GM23338 (cell line): ENCODE measurements at regions not wholly inside any gene's neighbourhood (a gene's known extent, or its start where the extent isn't known, plus 50 kb on each side); places are given as distances from the start of the nearest gene placed in this dataset.

Source experiments
- ATAC-seq: fragments of 200-7000 bp; cut with Tn5 transposase; 3 replicates; pipeline ENCODE4 v1.9.1; 2020
- DNase-seq: peaks from one replicate; pipeline ENCODE4 v3.0.0-alpha.2; 2015; ENCODE audit warnings: low spot score
- H2AFZ ChIP-seq: fragments of 200-600 bp; sonication (generic); 2 replicates; pipeline ENCODE4 v1.8.0; 2016; ENCODE audit warnings: antibody characterized with exemption, mild to moderate bottlenecking, moderate library complexity
- H3F3A ChIP-seq: fragments of 200-600 bp; sonication (generic); replicated peaks from 2 replicates; pipeline ENCODE4 v1.8.0; 2017; ENCODE audit warnings: antibody characterized with exemption, mixed run types, low read depth
- H3K27ac ChIP-seq: fragments of 200-600 bp; sonication (generic); 2 replicates; pipeline ENCODE4 v1.6.1; 2016; ENCODE audit warnings: low read depth
- H3K27me3 ChIP-seq: fragments of 200-600 bp; sonication (generic); 2 replicates; pipeline ENCODE4 v1.8.0; 2016; ENCODE audit warnings: mild to moderate bottlenecking, mixed run types, moderate library complexity; ENCODE audit not compliant: insufficient read depth
- H3K36me3 ChIP-seq: fragments of 200-600 bp; sonication (generic); 2 replicates; pipeline ENCODE4 v1.8.0; 2016; ENCODE audit warnings: mild to moderate bottlenecking; ENCODE audit not compliant: insufficient read depth
- H3K4me1 ChIP-seq: fragments of 200-600 bp; sonication (generic); 2 replicates; pipeline ENCODE4 v1.8.0; 2016; ENCODE audit warnings: mild to moderate bottlenecking, moderate library complexity; ENCODE audit not compliant: insufficient read depth
- H3K4me2 ChIP-seq: fragments of 200-600 bp; sonication (generic); 2 replicates; pipeline ENCODE4 v1.7.1; 2017; ENCODE audit warnings: mixed run types
- H3K4me3 ChIP-seq: fragments of 200-600 bp; sonication (generic); 2 replicates; pipeline ENCODE4 v1.6.1; 2016; ENCODE audit warnings: mixed run types
- H3K79me2 ChIP-seq: fragments of 200-600 bp; sonication (generic); replicated peaks from 2 replicates; pipeline ENCODE4 v1.8.0; 2017; ENCODE audit warnings: mild to moderate bottlenecking; ENCODE audit not compliant: insufficient read depth
- H3K9me2 ChIP-seq: fragments of 200-600 bp; sonication (generic); 2 replicates; pipeline ENCODE4 v1.8.0; 2017; ENCODE audit not compliant: insufficient read depth
- H4K20me1 ChIP-seq: fragments of 200-600 bp; sonication (generic); replicated peaks from 2 replicates; pipeline ENCODE4 v1.8.0; 2017; ENCODE audit warnings: mild to moderate bottlenecking; ENCODE audit not compliant: insufficient read depth
- H3K27ac Mint-ChIP-seq: 2 replicates; pipeline ENCODE4 v1.8.0; 2020; ENCODE audit warnings: inconsistent platforms, mild to moderate bottlenecking, moderate library complexity, mixed read lengths
- H3K27me3 Mint-ChIP-seq: 3 replicates; pipeline ENCODE4 v1.8.0; 2022; ENCODE audit warnings: low read depth, mild to moderate bottlenecking, moderate library complexity, mixed read lengths, inconsistent platforms; ENCODE audit not compliant: insufficient read depth, poor library complexity
- H3K36me3 Mint-ChIP-seq: 3 replicates; pipeline ENCODE4 v1.8.0; 2021; ENCODE audit warnings: low read depth, mild to moderate bottlenecking, inconsistent platforms, moderate library complexity, mixed read lengths
- H3K4me1 Mint-ChIP-seq: 3 replicates; pipeline ENCODE4 v1.8.0; 2020; ENCODE audit warnings: mild to moderate bottlenecking, inconsistent platforms, mixed read lengths
- H3K4me3 Mint-ChIP-seq: 3 replicates; pipeline ENCODE4 v1.8.0; 2021; ENCODE audit warnings: moderate library complexity, mild to moderate bottlenecking, inconsistent platforms, mixed read lengths
- H3K9me3 Mint-ChIP-seq: 3 replicates; pipeline ENCODE4 v1.8.0; 2020; ENCODE audit warnings: moderate library complexity, mild to moderate bottlenecking, inconsistent platforms, mixed read lengths
- CREB1 ChIP-seq: fragments of 250-450 bp; sonication (Bioruptor Pico); IDR thresholded peaks from 2 replicates; pipeline ENCODE4 v1.5.0; 2020; ENCODE audit warnings: low read depth, mild to moderate bottlenecking, moderate library complexity
- CTCF ChIP-seq, 2 experiments: fragments of 200-600 bp in 1 of 2; sonication (generic) in 1 of 2; conservative IDR thresholded peaks; 2 replicates each; pipeline versions ENCODE4 v1.5.1 to v1.6.1; 2016 to 2017; ENCODE audit warnings: antibody characterized with exemption in 2 of 2, low read depth in 2 of 2, mild to moderate bottlenecking in 2 of 2, moderate library complexity in 1 of 2
- ETS1 ChIP-seq: IDR thresholded peaks from 2 replicates; pipeline ENCODE4 v1.6.1; 2016; ENCODE audit warnings: antibody characterized with exemption
- EZH2 ChIP-seq: fragments of 200-600 bp; sonication (generic); IDR thresholded peaks from one replicate; pipeline ENCODE4 v1.8.0; 2017; ENCODE audit warnings: antibody characterized with exemption, mild to moderate bottlenecking, low read depth; ENCODE audit not compliant: unreplicated experiment
- EZH2phosphoT487 ChIP-seq: fragments of 200-600 bp; sonication (generic); IDR thresholded peaks from one replicate; pipeline ENCODE4 v1.8.1; 2018; ENCODE audit warnings: antibody characterized with exemption; ENCODE audit not compliant: unreplicated experiment
- JUNB ChIP-seq: IDR thresholded peaks from one replicate; pipeline ENCODE4 v1.6.1; 2016; ENCODE audit warnings: antibody characterized with exemption; ENCODE audit not compliant: unreplicated experiment
- NANOG ChIP-seq: IDR thresholded peaks from 2 replicates; pipeline ENCODE4 v1.6.1; 2016; ENCODE audit warnings: antibody characterized with exemption, borderline replicate concordance
- POLR2AphosphoS5 ChIP-seq: IDR thresholded peaks from 2 replicates; pipeline ENCODE4 v1.6.1; 2016; ENCODE audit warnings: antibody characterized with exemption, low read depth
- STAT1 ChIP-seq: IDR thresholded peaks from one replicate; pipeline ENCODE4 v1.6.1; 2016; ENCODE audit warnings: antibody characterized with exemption; ENCODE audit not compliant: unreplicated experiment
- ZNF114 ChIP-seq: fragments of 250-450 bp; sonication (Bioruptor Pico); IDR thresholded peaks from 2 replicates; pipeline ENCODE4 v1.5.0; 2020; ENCODE audit warnings: mild to moderate bottlenecking, moderate library complexity
- ZNF331 ChIP-seq: fragments of 250-450 bp; sonication (Bioruptor Pico); IDR thresholded peaks from 2 replicates; pipeline ENCODE4 v1.5.0; 2020; ENCODE audit warnings: low read depth, mild to moderate bottlenecking, moderate library complexity
- TF ChIP-seq, protein P1 (sequence below): IDR thresholded peaks from one replicate; pipeline ENCODE4 v1.6.1; 2018; ENCODE audit warnings: antibody characterized with exemption; ENCODE audit not compliant: unreplicated experiment
- TF ChIP-seq, protein P2 (sequence below): fragments of 250-450 bp; sonication (Bioruptor Pico); IDR thresholded peaks from 2 replicates; pipeline ENCODE4 v1.5.0; 2020; ENCODE audit warnings: mild to moderate bottlenecking, moderate library complexity

GRCh38 chr16:86702824-86703588 is 124.7 kb downstream of the FOXL1 start:
- H3F3A ChIP-seq = no peaks in the 10 kb centered on the region
- no peak overlapping the region for H3K27ac ChIP-seq
- Mint-ChIP-seq H3K4me1 (peaks cover 8% of the 10 kb centered on the region; the same call in 2 of the 3 replicates), H3K27ac (no peak overlapping the region), H3K27me3 (peaks cover 4% of the 10 kb centered on the region), H3K9me3 (peaks cover 8% of the 10 kb centered on the region; the same call in 2 of the 3 replicates), H3K4me3 (no peak overlapping the region), H3K36me3 (peaks cover 2% of the 10 kb centered on the region; the same call in 1 of the 3 replicates)
- DNase-seq (no peak), ATAC-seq (no peak)
- H3K4me3 ChIP-seq = no peak overlapping the region
- H3K9me2 ChIP-seq = 0 out of 2 replicates have a peak, but pooled peaks cover 4% of the 10 kb centered on the region
- no peaks in the 10 kb centered on the region for H3K36me3 ChIP-seq
- H2AFZ ChIP-seq = no peak overlapping the region
- H3K4me2 ChIP-seq = no peak overlapping the region
- H3K27me3 ChIP-seq = no peaks in the 10 kb centered on the region
- H3K79me2 ChIP-seq = no peaks in the 10 kb centered on the region
- TF ChIP-seq POLR2AphosphoS5 = no peak
- no peak for TF ChIP-seq CTCF (conservative IDR thresholded peaks at IDR 0.05; ENCODE audit: low read depth in 2 of 2)
- TF ChIP-seq, protein P1, sequence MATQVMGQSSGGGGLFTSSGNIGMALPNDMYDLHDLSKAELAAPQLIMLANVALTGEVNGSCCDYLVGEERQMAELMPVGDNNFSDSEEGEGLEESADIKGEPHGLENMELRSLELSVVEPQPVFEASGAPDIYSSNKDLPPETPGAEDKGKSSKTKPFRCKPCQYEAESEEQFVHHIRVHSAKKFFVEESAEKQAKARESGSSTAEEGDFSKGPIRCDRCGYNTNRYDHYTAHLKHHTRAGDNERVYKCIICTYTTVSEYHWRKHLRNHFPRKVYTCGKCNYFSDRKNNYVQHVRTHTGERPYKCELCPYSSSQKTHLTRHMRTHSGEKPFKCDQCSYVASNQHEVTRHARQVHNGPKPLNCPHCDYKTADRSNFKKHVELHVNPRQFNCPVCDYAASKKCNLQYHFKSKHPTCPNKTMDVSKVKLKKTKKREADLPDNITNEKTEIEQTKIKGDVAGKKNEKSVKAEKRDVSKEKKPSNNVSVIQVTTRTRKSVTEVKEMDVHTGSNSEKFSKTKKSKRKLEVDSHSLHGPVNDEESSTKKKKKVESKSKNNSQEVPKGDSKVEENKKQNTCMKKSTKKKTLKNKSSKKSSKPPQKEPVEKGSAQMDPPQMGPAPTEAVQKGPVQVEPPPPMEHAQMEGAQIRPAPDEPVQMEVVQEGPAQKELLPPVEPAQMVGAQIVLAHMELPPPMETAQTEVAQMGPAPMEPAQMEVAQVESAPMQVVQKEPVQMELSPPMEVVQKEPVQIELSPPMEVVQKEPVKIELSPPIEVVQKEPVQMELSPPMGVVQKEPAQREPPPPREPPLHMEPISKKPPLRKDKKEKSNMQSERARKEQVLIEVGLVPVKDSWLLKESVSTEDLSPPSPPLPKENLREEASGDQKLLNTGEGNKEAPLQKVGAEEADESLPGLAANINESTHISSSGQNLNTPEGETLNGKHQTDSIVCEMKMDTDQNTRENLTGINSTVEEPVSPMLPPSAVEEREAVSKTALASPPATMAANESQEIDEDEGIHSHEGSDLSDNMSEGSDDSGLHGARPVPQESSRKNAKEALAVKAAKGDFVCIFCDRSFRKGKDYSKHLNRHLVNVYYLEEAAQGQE = no peak
- no peak for TF ChIP-seq EZH2
- no peak for TF ChIP-seq JUNB
- no peak for TF ChIP-seq ZNF331 (CRISPR knock-in tag)
- no peak for TF ChIP-seq NANOG
- TF ChIP-seq STAT1 = no peak
- TF ChIP-seq, protein P2, sequence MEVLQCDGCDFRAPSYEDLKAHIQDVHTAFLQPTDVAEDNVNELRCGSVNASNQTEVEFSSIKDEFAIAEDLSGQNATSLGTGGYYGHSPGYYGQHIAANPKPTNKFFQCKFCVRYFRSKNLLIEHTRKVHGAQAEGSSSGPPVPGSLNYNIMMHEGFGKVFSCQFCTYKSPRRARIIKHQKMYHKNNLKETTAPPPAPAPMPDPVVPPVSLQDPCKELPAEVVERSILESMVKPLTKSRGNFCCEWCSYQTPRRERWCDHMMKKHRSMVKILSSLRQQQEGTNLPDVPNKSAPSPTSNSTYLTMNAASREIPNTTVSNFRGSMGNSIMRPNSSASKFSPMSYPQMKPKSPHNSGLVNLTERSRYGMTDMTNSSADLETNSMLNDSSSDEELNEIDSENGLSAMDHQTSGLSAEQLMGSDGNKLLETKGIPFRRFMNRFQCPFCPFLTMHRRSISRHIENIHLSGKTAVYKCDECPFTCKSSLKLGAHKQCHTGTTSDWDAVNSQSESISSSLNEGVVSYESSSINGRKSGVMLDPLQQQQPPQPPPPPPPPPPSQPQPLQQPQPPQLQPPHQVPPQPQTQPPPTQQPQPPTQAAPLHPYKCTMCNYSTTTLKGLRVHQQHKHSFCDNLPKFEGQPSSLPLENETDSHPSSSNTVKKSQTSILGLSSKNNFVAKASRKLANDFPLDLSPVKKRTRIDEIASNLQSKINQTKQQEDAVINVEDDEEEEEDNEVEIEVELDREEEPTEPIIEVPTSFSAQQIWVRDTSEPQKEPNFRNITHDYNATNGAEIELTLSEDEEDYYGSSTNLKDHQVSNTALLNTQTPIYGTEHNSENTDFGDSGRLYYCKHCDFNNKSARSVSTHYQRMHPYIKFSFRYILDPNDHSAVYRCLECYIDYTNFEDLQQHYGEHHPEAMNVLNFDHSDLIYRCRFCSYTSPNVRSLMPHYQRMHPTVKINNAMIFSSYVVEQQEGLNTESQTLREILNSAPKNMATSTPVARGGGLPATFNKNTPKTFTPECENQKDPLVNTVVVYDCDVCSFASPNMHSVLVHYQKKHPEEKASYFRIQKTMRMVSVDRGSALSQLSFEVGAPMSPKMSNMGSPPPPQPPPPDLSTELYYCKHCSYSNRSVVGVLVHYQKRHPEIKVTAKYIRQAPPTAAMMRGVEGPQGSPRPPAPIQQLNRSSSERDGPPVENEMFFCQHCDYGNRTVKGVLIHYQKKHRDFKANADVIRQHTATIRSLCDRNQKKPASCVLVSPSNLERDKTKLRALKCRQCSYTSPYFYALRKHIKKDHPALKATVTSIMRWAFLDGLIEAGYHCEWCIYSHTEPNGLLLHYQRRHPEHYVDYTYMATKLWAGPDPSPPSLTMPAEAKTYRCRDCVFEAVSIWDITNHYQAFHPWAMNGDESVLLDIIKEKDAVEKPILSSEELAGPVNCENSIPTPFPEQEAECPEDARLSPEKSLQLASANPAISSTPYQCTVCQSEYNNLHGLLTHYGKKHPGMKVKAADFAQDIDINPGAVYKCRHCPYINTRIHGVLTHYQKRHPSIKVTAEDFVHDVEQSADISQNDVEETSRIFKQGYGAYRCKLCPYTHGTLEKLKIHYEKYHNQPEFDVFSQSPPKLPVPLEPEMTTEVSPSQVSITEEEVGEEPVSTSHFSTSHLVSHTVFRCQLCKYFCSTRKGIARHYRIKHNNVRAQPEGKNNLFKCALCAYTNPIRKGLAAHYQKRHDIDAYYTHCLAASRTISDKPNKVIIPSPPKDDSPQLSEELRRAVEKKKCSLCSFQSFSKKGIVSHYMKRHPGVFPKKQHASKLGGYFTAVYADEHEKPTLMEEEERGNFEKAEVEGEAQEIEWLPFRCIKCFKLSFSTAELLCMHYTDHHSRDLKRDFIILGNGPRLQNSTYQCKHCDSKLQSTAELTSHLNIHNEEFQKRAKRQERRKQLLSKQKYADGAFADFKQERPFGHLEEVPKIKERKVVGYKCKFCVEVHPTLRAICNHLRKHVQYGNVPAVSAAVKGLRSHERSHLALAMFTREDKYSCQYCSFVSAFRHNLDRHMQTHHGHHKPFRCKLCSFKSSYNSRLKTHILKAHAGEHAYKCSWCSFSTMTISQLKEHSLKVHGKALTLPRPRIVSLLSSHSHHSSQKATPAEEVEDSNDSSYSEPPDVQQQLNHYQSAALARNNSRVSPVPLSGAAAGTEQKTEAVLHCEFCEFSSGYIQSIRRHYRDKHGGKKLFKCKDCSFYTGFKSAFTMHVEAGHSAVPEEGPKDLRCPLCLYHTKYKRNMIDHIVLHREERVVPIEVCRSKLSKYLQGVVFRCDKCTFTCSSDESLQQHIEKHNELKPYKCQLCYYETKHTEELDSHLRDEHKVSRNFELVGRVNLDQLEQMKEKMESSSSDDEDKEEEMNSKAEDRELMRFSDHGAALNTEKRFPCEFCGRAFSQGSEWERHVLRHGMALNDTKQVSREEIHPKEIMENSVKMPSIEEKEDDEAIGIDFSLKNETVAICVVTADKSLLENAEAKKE (CRISPR knock-in tag) = no peak
- TF ChIP-seq CREB1 (CRISPR knock-in tag) = no peak
- TF ChIP-seq EZH2phosphoT487 = no peak
- no peak for TF ChIP-seq ZNF114 (CRISPR knock-in tag)
- TF ChIP-seq ETS1 = no peak
- no peaks in the 10 kb centered on the region for H4K20me1 ChIP-seq
- H3K4me1 ChIP-seq = no peaks in the 10 kb centered on the region
